Kidney capillary endothelial cell (primary cell): ENCODE measurements at regions not wholly inside any gene's neighbourhood (a gene's known extent, or its start where the extent isn't known, plus 50 kb on each side); places are given as distances from the start of the nearest gene placed in this dataset.
A peak's percentile ranks its signal among the peaks of the same experiment; 100 is the strongest.

Experiments used
- DNase-seq: peaks from one replicate; pipeline ENCODE4 v3.0.0-alpha.2; 2018; ENCODE audit warnings: low spot score

DNA sequence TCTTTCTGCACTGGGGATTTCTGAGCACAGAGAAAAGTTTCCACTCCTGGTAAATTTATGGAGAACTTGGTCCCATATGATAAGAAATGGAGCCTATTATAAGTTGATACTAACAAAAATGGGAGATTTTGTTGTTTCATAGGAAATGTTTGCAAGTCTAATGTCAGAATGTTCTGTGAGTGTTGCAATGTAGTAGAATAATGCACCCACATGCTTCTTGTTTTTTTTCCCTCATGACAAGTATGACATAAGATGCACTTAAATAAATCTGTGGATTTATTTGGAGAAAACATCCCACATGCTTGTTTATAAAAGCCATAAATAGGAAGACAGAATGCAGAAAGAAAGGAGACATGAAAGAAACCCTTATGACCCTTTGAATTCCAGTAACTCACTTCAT is 50.8 kb upstream of the KCNJ6 start:
- no peak for DNase-seq

DNA sequence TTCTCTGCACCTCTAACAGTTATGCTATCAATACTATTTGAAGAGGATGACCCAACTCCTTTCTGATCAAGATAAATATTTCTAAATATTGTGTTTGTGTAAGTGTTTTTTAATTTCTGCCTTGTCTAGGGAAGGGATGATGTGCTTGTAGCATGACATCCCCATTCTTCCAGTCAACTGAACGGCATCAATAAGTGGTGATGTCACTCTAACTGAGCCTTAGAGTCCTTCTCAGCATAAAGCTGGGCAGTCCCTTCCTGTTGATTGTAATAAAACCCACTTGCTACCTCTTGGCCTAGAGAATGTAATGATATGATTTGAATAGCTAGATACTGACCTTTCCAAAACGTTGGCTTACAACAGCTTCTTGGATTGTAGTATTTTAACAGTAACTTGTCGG is 52.5 kb upstream of the KCNJ6 start:
- DNase-seq, result no peak

GRCh38 chr21:37970548-37970947 is 54.3 kb upstream of the KCNJ6 start:
- no peak for DNase-seq

GRCh38 chr21:37971390-37971950 is 55.2 kb upstream of the KCNJ6 start:
- DNase-seq, result no peak

GRCh38 chr21:37974081-37974480 is 57.8 kb upstream of the KCNJ6 start:
- DNase-seq, result no peak

GRCh38 chr21:37982496-37983318 is 66.5 kb upstream of the KCNJ6 start:
- DNase-seq, result no peak

DNA sequence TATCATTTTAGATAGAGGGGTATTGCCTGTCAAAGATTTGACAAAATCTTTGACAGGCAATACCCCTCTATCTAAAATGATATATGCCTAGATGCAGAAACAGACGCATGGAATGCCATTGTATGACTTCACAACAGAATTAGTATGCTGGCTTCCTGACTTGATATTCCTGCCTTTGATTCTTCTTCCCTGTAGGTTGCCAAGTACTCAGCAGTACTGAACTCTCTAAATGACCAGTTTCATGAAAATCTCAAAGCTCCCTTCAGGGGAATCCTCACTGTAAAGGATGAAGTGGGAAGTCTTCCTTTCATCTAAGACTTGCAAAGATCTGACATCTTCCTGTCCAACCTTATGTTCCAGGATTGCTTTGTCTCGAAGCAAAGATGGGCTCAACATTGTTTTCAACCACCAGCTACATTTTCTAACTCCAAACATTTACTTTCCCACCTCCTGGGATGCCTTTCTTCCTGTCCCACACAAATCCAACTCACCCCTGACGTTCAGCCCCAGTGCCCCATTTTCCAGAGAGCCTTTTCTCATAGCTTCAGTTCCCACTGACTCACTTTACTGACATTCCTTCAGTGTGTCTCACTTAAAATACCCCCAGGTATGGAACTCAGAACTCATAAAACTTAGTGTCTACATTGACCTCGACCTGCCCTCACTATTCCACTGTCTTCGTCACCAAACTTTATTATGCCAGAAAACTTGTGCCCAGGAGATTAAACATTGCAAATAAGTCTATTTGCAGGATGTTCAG is 67.3 kb upstream of the KCNJ6 start:
- DNase-seq, result no peak

GRCh38 chr21:37984416-37984815 is 68.2 kb upstream of the KCNJ6 start:
- DNase-seq, result no peak

- DNase-seq, result no peak
These were observed 69.7 kb upstream of the KCNJ6 start for GRCh38 chr21:37986000-37986399.

DNA sequence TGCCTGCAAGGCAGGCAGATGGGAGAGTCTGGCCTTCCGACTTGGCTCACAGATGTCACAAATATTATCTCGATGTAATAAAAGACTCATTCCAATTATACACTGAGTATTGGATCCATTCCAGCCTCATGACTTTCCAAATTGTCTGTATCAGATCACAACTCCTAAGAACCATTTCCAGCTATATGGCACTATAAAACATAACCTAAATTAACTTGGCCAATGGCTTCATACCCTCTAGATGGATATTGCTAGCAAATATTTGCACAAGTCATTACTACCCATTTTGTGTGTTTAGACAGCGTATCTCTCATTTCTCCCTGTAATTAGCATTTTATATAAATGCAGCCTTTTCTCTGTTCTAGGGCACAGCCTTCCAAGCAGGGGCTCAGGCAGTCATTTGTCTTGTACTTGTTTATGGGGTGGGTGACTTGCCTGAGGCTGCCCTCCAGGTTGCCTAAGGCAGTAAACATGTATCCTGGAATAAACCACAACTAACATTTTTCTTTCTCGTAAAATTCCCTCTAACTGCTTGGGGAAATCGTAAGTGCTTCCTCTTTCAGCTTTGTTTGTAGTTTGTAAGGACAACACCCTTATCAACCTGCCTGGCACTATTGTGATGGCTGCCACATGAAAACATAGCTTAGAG is 70.6 kb upstream of the KCNJ6 start:
- no peak for DNase-seq

DNA sequence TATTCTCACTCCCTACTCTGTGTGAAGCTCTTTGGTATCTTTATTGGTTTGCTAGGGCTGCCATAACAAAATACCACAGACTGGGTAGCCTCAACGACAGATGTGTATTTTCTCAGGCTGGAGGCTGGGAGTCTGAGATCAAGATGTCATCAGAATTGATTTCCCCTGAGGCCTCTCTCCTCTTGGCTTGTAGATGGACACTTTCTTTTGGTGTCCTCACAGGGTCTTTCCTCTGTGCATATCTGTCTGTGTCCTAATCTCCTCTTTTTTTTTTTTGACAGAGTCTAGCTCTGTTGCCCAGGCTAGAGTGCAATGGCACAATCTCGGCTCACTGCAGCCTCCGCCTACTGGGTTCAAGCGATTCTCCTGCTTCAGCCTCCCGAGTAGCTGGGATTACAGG is 71.4 kb upstream of the KCNJ6 start:
- DNase-seq, result no peak

GRCh38 chr21:37993071-37993470 is 76.8 kb upstream of the KCNJ6 start:
- no peak for DNase-seq

DNA sequence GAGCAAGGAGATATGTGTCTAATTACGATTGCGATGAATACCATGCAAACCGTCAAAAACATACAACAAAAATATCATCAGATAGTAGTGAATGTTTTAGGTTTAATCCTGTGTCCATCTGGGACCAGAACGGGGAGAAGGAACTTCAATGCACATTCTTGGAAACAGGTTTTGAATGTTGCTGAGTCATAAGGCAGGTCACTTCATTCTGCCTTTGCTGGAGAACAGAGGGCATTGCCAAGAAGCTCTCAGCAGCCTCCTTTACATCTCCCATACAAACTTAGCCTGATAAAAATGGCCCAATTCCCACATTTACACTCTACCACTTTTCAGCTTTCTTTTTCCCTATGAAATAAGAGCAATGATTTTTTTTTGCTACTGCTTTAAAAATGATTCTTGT is 78.0 kb upstream of the KCNJ6 start:
- DNase-seq, result no peak

GRCh38 chr21:38012672-38013071 is 96.4 kb upstream of the KCNJ6 start:
- no peak for DNase-seq

GRCh38 chr21:38013741-38014140 is 97.5 kb upstream of the KCNJ6 start:
- DNase-seq, result no peak

- DNase-seq, result no peak
These were observed 98.0 kb upstream of the KCNJ6 start for GRCh38 chr21:38014298-38014697.

DNA sequence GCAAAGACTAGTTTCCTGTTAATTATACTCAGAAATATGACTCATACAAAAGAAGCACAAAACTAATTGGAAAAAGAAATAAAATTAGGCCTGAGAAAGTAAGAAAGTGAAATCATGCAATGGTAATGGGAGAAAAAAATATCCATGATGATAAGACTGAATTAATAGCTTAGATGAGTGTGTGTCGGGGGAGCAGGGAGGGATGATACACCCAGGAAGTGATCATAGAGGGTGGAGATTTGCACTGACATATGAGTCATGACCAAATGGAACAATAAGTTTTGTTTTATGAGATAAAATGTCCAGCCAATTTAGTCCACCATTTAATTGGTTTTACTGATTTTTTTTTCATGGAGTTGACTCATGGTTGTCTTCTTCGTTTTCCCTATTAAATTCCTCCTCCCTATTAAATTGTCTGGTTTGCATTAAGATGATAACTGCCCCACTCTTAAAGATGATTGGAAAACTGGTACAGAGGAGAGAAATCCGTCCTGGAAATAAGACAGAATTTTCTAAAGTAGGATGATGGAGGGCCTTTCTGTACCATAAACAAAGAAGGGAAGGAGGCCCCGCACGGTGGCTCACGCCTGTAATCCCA is 111.7 kb upstream of the KCNJ6 start:
- DNase-seq, result no peak

DNA sequence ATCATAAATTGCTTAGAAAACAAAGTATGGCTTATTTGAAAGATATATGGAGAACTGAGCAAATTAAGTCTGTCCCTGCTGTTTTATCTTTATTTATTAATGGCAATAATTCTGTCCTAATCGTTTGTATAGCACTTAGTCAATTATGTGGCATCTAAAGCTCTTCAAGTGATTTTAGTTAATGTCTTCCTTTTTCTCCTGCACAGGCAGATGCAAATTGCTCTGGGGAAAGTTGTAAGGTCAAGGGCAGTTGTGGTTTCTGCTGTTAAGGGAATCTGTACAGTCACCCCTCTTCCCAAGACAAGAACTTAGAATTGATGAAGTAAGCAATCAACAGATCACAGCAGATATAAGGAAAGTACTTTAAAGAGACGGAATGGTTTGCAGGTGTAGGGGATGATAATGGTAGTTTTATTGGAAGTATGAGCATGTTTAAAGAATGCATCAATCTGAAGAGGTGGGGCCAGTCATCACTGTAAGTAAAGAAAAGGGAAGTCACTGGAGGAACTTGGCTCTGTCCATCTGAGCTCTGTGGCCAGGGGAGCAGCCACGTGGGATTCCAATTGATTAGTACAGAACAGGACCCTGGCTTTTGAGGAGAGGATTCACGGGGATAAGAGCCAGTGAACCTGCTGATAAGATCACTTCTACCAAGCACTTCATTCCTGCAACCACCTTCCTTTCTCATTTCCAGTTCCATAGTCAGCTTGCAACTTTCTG is 116.0 kb upstream of the KCNJ6 start:
- DNase-seq, result no peak

GRCh38 chr21:38036016-38036415 is 119.8 kb upstream of the KCNJ6 start:
- no peak for DNase-seq

- peak; percentile 71 for DNase-seq
These were observed 121.2 kb upstream of the KCNJ6 start for GRCh38 chr21:38037416-38037815.

DNA sequence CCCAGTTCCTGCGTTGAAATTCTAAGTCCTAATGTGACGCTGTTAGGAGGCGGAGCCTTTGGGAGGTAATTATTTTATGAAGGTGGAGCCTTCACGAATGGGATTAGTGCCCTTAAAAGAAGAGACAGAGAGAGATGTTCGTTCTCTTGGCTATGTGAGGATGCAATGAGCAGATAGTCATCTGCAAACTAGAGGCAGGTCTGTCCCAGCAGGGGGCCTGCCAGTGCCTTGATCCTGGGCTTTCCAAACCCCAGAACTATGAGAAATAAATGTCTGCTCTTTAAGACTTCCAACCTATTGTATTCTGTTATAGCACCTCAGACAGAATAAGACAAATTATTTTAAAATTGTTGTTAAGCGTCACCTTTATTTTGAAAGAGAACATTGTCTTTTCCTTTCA is 123.1 kb upstream of the KCNJ6 start:
- DNase-seq, result no peak

- DNase-seq, result no peak
These were observed 123.6 kb upstream of the KCNJ6 start for GRCh38 chr21:38039841-38040240.
